CD4-positive, alpha-beta T cell treated with Interleukin-15 for 1 hour (primary cell): ENCODE measurements at regions not wholly inside any gene's neighbourhood (a gene's known extent, or its start where the extent isn't known, plus 50 kb on each side); places are given as distances from the start of the nearest gene placed in this dataset.
"Not testable (repeated sequence)": the region's sequence is repeated elsewhere in the genome, so short reads cannot be mapped to it uniquely, and the experiment has no call there.

Experiments
- DNase-seq: peaks from one replicate; pipeline ENCODE4 v3.0.0-alpha.2; 2020

- no peak for DNase-seq
Measured at GRCh38 chr2:160550048-160550447, 56.4 kb upstream of the RBMS1 start.

DNA sequence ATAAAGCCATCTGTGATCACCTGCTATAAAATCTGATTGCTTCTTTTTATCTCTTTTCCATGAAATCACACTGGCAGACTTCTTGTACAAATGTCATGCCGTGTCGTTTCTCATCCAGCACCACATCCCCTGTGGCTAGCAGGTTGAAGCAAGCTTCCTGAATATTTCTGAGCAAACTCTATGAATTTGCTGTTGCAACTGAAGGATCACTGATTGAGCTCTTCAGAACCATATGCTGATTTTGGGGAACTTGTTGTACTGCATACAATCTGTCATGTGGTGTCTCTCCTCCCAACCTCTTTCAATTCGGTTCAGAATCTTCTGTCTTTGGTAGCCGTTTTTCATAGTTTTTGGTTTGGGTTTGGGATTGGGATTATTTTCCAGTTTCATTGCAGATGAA is 57.7 kb upstream of the RBMS1 start:
- no peak for DNase-seq

DNA sequence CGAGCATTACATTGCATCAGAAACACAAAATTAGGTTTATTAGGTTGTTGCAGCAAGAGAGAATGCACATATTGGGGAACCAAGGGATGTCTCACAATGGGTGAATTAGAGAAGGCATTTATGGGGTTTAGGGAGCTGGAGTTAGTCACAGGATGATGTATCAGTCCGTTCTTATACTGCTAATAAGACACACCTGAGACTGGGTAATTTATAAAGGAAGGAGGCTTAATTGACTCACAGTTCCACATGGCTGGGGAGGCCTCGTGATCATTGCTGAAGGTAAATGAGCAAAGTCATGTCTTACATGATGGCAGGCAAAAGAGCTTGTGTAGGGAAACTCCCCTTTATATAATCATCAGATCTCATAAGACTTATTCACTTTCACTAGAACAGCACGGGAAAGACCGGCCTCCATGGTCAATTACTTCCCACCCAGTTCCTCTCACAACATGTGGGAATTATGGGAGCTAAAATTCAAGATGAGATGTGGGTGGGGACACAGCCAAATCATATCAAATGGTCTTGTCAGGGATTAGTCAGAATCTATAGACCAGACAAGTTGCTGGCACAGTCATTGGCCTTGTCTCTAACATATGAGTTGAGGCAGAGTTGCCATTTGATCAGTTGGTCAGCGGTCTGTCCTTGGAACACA is 61.9 kb upstream of the RBMS1 start:
- no peak for DNase-seq

DNA sequence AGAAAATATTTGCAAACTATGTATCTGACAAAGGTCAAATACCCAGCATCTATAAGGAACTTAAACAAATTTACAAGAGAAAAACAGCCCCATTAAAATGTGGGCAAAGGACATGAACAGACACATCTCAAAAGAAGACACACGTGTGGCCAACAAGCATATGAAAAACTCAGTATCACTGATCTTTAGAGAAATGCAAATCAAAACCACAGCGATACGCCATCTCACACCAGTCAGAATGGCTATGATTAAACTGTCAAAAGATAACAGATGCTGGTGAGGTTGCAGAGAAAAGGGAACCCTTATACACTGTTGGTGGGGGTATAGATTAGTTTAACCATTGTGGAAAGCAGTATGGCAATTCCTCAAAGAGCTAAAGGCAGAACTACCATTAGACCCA is 64.3 kb upstream of the RBMS1 start:
- DNase-seq = no peak

DNA sequence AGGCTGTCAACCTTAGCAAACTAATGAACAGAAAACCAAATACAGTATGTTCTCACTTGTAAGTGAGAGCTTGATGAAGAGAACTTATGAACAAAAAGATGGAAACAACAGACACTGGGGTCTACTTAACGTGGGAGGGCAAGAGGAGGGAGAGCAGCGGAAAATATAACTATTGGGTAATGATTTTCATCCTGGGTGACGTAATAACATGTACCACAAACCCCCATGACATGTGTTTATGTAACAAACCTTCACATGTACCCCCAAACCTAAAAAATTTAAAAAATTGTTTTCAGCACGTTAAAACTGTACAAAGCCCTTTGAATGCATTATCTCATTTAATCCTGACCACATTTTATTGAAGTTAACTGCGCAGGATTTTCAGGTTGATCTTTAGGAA is 64.9 kb upstream of the RBMS1 start:
- no peak for DNase-seq

DNA sequence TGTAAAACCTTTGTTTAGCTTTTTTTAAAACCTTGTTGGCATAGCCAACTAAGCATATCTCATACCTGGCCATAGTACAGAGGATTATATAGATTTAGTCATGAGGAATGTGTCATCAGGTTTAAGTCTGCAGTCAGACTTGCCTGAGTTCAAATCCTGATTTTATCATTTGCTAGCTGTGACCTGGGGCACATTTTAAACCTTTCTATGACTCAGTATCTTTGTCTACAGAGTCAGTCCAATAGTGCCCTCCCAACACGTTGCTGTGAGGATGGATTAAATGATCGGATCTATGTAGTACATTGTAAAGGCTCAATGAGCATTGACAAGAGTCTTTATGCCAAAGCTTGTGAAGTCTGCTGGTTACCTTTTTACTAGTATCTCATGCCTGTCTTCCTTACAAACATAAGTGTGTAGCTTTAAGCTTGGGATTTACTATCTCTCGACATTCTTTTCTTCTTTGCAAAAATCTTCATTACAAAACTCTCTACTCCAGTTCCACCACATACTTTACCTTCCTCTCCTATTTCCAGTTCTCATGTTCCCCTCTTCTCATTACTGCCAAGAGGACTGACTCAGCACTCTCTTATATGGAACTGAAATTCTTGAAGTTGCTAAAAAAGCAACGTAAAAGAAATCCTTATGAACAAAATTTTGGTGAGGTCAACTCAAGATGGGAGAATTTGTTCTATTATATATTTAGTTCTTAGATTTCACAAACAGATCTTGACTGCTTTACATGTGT is 68.1 kb upstream of the RBMS1 start:
- no peak for DNase-seq

- DNase-seq = no peak
Measured at GRCh38 chr2:160562730-160563129, 69.1 kb upstream of the RBMS1 start.

- no peak for DNase-seq
Measured at GRCh38 chr2:160564591-160564990, 71.0 kb upstream of the RBMS1 start.

DNA sequence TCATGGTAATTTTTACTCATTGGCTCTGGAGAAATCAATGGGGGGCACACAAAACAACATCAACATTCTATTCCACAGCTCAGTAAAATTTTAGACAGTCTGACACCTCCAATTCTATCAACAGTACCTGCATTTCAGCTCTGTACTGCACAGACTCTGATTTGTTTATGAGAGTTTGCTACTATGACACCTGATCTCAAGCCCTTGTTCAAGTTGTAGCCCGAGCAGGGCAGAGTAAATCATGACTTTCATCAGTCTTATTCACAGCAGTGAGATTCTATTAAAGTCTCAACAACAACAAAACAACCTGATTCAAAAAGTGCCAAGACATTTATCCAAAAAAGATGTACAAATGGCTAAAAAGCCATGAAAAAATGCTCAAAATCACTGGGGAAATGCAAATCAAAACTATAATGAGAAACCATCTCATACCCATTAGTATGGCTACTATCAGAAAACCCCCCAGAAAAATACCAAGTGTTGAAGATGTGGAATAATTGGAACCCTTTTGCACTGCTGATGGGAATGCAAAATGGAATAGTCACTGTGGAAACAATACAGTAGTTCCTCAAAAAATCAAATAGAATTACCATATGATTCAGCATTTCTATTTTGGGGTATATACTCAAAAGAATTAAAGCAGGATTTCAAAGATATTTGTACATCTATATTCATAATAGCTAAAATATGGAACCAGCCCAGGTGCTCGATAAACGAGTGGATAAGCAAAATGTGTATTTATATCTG is 71.7 kb upstream of the RBMS1 start:
- no peak for DNase-seq

DNA sequence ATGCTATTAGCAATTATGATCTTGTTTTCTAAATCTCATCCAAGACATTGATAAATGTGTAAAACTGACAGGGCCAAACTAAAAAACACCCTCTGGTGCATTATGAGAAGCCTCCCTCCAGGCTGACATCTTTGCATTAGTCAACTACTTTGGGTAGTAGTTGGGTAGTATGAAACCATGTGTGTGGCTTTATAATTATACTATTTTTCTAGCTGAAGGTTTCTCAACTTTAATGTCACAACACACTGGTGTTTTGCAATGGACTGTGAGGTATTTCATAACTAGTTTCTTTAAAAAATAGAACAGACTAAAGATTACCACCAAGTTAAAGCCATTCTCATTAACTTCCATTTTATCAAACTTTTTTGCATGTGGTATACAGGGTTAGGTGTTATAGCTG is 73.1 kb upstream of the RBMS1 start:
- DNase-seq = no peak

GRCh38 chr2:160568856-160569255 is 75.2 kb upstream of the RBMS1 start:
- DNase-seq = no peak

DNA sequence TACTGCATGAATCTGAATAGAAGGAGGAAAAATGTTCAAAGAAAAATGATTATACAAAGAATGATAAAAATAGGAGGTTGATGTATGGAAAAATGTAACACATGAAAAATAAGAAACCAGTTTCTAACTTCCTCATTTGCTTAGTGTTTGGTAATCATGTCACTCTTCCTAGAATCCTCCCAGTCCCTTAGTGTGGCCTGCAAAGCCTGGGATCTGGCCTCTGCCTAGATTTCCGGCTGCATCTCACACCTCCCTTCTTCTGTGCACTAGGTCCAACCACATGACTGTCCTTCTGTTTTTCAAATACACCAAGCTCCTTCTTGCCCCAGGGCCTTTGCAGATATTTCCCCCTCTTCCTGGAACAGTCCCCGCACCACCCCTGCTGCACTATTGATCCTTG is 76.8 kb upstream of the RBMS1 start:
- DNase-seq = no peak

DNA sequence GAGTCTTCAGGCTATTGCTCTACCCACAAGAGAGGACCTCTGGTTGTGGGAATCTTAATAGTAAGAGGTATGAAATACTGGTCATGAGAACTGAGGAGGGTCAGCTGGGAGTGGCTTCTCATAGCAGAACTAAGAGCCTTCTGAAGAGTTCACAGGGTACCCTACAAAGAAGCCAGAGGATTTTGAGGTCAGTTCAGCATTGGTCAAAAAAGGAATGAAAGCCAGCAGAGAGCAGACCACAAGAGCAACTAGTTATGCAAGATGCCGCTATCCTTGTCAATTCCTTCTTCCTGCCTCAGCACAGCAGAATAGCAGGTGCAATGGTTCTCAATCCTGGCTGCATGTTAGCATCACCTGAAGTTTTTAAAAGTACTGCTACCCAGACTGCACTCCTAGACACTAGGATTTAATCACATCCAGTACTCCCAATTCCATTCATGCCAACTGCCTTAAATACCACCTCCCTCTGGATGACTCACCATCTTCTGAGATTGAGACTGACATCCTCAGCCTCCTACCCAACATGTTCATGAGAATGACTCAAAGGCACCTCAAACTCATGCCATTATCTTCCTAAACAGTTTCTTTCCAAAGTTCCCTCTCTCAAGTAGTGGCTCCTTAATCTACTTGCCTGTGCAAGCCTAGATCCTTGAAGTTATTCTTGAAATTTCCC is 81.0 kb upstream of the RBMS1 start:
- no peak for DNase-seq

GRCh38 chr2:160575368-160575767 is 81.8 kb upstream of the RBMS1 start:
- no peak for DNase-seq

- DNase-seq = no peak
Measured at GRCh38 chr2:160576054-160576499, 82.5 kb upstream of the RBMS1 start.

DNA sequence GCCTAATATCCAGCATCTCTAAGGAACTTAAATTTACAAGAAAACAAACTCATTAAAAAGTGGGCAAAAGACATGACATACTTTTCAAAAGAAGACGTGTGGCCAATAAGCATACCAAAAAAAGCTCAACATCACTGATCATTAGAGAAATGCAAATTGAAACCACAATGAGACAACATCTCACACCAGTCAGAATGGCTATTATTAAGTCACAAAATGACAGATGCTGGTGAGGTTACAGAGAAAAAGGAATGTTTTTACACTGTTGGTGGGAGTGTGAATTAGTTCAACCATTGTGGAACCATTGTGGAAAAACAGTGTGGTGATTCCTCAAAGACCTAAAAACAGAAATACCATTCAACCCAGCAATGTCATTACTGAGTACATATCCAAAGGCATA is 83.5 kb upstream of the RBMS1 start:
- not testable (repeated sequence) for DNase-seq

DNA sequence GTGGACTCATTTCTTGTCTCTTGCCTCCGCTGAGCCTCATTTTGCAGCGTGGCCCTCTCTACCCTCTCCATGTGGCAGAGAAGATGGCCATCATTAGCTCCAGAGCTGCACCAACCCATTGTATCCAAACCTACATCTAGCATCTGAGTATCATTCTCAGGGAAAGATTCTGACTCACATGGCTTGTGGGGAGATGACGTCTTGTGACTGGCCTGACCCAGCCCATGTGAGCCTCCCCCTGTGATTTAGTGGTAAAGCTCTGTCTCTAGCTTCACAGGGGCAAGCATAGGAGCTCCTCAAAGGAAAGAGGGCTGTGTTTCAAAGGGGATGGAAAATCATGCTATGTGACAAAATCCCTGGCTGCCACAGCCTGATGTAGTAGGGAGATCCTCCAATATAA is 87.4 kb upstream of the RBMS1 start:
- DNase-seq = no peak

DNA sequence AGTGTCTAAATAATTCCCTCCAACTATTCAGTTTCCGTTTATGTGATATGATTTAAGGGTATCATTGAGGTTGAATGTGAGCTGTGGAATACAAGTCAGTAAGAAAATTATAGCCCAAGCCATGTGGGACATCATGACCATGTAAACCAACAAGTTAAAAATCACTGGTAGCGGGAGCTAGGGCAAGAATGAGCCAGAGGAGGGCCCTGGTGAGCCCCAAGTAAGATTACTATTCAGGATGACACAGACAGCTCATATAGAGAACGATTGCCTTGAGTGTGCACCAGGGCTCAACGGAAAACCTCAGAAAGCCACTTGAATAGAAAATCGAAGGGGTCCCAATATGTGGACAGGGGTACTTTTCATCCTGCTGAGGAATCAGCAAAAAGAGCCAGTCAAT is 87.8 kb upstream of the RBMS1 start:
- DNase-seq = no peak

- DNase-seq = no peak
Measured at GRCh38 chr2:160582081-160582480, 88.5 kb upstream of the RBMS1 start.

DNA sequence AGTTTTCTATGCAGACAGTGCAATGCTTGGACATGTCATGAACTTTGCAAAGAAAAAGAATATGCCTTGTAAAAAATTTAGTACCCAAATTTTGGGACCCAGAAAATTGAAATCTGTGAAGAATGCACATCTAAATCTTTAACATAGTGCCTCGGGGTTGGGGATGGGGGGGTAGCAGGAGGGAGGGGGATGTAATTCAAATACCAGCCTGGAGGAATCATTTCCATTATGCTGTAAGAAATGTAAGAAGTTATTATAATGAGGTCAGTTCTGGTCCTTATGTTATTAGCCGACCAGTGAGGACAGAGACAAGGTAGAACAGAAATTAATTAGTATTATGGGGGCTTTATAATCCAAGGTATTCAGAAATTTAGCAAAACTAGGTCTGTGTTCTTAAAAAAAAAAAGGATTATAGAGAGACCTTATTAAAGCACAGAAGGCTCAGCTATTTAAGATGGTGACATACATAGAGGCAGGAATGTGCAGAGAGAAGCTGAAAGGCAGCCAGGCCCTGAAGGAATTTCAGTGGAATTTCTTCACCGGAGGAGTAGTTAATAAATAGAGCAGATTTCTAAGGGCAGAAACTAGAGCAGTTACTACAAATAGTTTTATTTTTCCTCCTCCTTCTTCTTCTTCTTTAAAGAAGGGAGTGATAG is 89.0 kb upstream of the RBMS1 start:
- no peak for DNase-seq

DNA sequence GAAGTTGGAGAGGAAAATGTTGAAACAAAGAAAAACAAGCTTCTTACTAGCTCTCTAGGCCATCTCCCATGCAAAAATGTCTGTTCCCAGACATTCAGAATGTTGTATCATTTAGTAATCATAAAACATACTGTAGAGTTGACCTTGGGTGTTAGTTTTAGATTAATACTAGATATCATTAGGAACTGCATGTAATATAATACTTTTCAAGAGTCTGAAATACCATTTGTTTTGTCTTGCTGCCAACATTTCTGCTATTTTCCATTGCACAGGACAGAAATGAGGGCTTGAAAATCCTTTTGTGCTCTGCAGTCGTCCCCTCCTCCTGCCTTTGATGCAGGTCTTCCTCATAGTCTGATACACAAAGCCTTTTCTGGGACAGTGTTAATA is 89.5 kb upstream of the RBMS1 start:
- no peak for DNase-seq

GRCh38 chr2:160583813-160584537 is 90.4 kb upstream of the RBMS1 start:
- DNase-seq = no peak
